Fibroblast of lung (primary cell): ENCODE measurements at regions not wholly inside any gene's neighbourhood (a gene's known extent, or its start where the extent isn't known, plus 50 kb on each side); places are given as distances from the start of the nearest gene placed in this dataset.

ENCODE experiments used
- EZH2 ChIP-seq: IDR thresholded peaks from 2 replicates; pipeline ENCODE4 v1.5.1; 2012; ENCODE audit warnings: low read length, control low read depth, mild to moderate bottlenecking; ENCODE audit errors: missing control alignments
- TF ChIP-seq, protein P1 (sequence below), 2 donors: IDR thresholded peaks in 1 of 2; conservative IDR thresholded peaks in 1 of 2; 1 replicate in 1 of 2; 2 replicates in 1 of 2; pipeline ENCODE4 v1.5.1; 2011 to 2012; ENCODE audit warnings: low read length in 2 of 2, control low read depth in 1 of 2, inconsistent platforms in 1 of 2, low read depth in 1 of 2, mild to moderate bottlenecking in 1 of 2

DNA sequence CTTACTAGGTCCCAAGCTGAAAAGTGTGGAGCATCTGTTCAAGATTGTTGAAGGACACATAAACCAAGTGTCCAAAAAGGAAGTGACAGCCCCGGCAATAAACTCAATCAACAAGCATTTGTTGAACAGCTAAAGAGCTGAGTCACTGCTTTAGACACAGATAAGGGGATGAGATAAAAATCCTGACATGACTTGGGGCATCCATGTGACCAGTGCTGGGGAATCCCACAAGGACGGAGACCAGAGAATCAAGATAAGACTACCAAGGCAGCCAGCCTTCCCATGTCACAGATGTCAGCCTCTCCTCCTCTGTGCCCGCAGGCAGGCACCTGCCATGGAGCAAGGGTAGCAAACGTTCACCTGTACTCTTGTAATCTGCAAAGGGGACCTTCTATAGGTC, 118.6 kb upstream of the KAZN start:
- TF ChIP-seq, protein P1, sequence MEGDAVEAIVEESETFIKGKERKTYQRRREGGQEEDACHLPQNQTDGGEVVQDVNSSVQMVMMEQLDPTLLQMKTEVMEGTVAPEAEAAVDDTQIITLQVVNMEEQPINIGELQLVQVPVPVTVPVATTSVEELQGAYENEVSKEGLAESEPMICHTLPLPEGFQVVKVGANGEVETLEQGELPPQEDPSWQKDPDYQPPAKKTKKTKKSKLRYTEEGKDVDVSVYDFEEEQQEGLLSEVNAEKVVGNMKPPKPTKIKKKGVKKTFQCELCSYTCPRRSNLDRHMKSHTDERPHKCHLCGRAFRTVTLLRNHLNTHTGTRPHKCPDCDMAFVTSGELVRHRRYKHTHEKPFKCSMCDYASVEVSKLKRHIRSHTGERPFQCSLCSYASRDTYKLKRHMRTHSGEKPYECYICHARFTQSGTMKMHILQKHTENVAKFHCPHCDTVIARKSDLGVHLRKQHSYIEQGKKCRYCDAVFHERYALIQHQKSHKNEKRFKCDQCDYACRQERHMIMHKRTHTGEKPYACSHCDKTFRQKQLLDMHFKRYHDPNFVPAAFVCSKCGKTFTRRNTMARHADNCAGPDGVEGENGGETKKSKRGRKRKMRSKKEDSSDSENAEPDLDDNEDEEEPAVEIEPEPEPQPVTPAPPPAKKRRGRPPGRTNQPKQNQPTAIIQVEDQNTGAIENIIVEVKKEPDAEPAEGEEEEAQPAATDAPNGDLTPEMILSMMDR (conservative IDR thresholded peaks at IDR 0.05 in 1 of 2, IDR thresholded peaks at IDR 0.05 in 1 of 2; ENCODE audit: low read depth in 1 of 2, low read length in 2 of 2): no peak
- no peak for TF ChIP-seq EZH2
